ENCODE measurements at regions not wholly inside any gene's neighbourhood (a gene's known extent, or its start where the extent isn't known, plus 50 kb on each side); places are given as distances from the start of the nearest gene placed in this dataset.

- H3K4me3 Mint-ChIP-seq = no peak overlapping the region
- H3K9me3 Mint-ChIP-seq = no peaks in the 10 kb centered on the region
- no peak for DNase-seq (ENCODE audit: extremely low spot score, unreplicated experiment)
- TF ChIP-seq CTCF (conservative IDR thresholded peaks at IDR 0.05) = no peak
- no peaks in the 10 kb centered on the region for H3K36me3 Mint-ChIP-seq
- H3K27ac Mint-ChIP-seq = no peak overlapping the region
- H3K4me1 Mint-ChIP-seq (ENCODE audit: unreplicated experiment) = no peaks in the 10 kb centered on the region
- no peaks in the 10 kb centered on the region for H3K27me3 Mint-ChIP-seq
Measured at GRCh38 chr12:17264603-17265002, 658.6 kb upstream of the LMO3 start.

GRCh38 chr12:17239874-17240273, 633.9 kb upstream of the LMO3 start:
- Mint-ChIP-seq H3K27ac (no peak overlapping the region), H3K36me3 (no peaks in the 10 kb centered on the region), H3K9me3 (peaks cover 12% of the 10 kb centered on the region), H3K27me3 (no peaks in the 10 kb centered on the region), H3K4me3 (no peak overlapping the region), H3K4me1 (ENCODE audit: unreplicated experiment) (no peaks in the 10 kb centered on the region)
- DNase-seq (ENCODE audit: extremely low spot score, unreplicated experiment) = no peak
- TF ChIP-seq CTCF (conservative IDR thresholded peaks at IDR 0.05) = no peak

- H3K36me3 Mint-ChIP-seq = no peaks in the 10 kb centered on the region
- no peak overlapping the region for H3K27ac Mint-ChIP-seq
- no peaks in the 10 kb centered on the region for H3K9me3 Mint-ChIP-seq
- DNase-seq (ENCODE audit: extremely low spot score, unreplicated experiment) = no peak
- H3K4me1 Mint-ChIP-seq (ENCODE audit: unreplicated experiment) = no peaks in the 10 kb centered on the region
- no peak overlapping the region for H3K4me3 Mint-ChIP-seq
- no peak for TF ChIP-seq CTCF (conservative IDR thresholded peaks at IDR 0.05)
- no peaks in the 10 kb centered on the region for H3K27me3 Mint-ChIP-seq
Measured at GRCh38 chr12:17235996-17236395, 630.0 kb upstream of the LMO3 start.

GRCh38 chr12:17215759-17216570, 610.0 kb upstream of the LMO3 start:
- Mint-ChIP-seq H3K27me3 (no peaks in the 10 kb centered on the region), H3K27ac (no peak overlapping the region), H3K9me3 (no peaks in the 10 kb centered on the region), H3K36me3 (no peaks in the 10 kb centered on the region), H3K4me3 (no peak overlapping the region), H3K4me1 (ENCODE audit: unreplicated experiment) (no peaks in the 10 kb centered on the region)
- no peak for TF ChIP-seq CTCF (conservative IDR thresholded peaks at IDR 0.05)
- DNase-seq (ENCODE audit: extremely low spot score, unreplicated experiment) = no peak

GRCh38 chr12:17214929-17215328, 609.0 kb upstream of the LMO3 start:
- no peak for DNase-seq (ENCODE audit: extremely low spot score, unreplicated experiment)
- H3K27me3 Mint-ChIP-seq = no peaks in the 10 kb centered on the region
- TF ChIP-seq CTCF (conservative IDR thresholded peaks at IDR 0.05) = no peak
- H3K36me3 Mint-ChIP-seq = no peaks in the 10 kb centered on the region
- no peaks in the 10 kb centered on the region for H3K9me3 Mint-ChIP-seq
- H3K4me1 Mint-ChIP-seq (ENCODE audit: unreplicated experiment) = no peaks in the 10 kb centered on the region
- no peak overlapping the region for H3K4me3 Mint-ChIP-seq
- H3K27ac Mint-ChIP-seq = no peak overlapping the region
